ENCODE measurements at regions not wholly inside any gene's neighbourhood (a gene's known extent, or its start where the extent isn't known, plus 50 kb on each side); places are given as distances from the start of the nearest gene placed in this dataset.

DNA sequence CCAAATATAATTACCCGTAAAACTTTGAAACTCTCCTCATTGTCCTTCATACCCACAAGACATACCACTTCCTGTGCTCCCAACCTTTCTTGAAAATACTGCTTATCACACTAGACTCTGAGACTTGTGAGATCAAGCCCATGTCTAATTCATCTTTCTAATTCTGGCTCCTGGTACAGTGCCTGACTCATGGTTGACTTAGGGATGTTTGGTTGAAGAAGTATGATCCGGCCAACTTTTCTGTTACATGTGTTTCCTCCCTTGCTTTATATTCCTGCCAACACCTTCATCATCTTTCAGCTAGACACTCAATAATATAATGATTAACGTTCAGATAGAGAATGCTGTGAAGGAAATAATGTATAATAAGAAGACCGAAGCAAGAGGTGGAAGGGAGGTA is 58.2 kb downstream of the MEX3B start:
- DNase-seq = no peak
- intact Hi-C loops (cut with DNase I) = no loop called here
- ATAC-seq (ENCODE audit: poor library complexity) = no peak

DNA sequence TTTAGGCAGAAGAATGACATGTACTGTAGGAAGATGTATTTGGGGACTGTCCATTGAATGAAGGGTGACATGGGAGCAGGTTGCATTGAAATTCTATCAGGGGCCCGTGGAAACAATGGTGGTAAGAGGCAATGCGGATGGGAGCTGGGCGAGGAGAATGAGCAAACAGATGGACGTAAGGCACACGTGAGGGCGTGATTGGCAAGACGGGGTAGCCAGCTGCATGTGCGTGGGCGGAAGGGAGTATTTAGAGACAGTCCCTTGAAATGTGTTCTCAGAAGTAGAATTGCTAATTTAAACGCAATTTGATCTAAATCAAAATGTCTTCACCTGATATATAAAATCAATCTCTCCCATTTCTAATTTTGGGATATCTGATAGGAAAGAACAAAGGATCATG is 62.3 kb downstream of the MEX3B start:
- DNase-seq = no peak
- no peak for ATAC-seq (ENCODE audit: poor library complexity)
- intact Hi-C loops (cut with DNase I) = no loop called here

- intact Hi-C loops (cut with DNase I) = no loop called here
- no peak for DNase-seq
- ATAC-seq (ENCODE audit: poor library complexity) = no peak
These were observed 63.0 kb downstream of the MEX3B start for GRCh38 chr15:81982808-81983207.

GRCh38 chr15:81981908-81982307 is 63.9 kb downstream of the MEX3B start:
- intact Hi-C loops (cut with DNase I) = no loop called here
- DNase-seq = no peak
- no peak for ATAC-seq (ENCODE audit: poor library complexity)

DNA sequence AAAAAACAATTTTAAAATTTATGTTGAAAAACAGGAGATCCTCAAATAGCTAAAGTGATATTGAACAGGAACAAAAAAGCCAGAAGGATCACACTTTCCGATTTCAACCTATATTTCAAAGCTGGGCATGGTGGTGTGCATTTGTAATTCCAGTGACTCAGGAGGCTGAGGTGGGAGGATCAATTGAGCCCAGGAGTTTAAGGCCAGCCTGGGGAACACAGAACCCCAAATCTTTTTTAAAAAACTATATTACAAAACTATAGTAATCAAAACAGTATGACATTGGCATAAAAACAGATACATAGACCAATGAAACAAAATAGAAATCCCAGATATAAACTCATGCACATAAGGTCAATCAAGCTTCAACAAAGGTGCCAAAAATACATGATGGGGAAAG is 68.4 kb downstream of the MEX3B start:
- ATAC-seq (ENCODE audit: poor library complexity) = no peak
- DNase-seq = no peak
- intact Hi-C loops (cut with DNase I) = no loop called here

GRCh38 chr15:81968691-81969090 is 77.1 kb downstream of the MEX3B start:
- ATAC-seq (ENCODE audit: poor library complexity) = no peak
- intact Hi-C loops (cut with DNase I) = no loop called here

GRCh38 chr15:81966631-81967030 is 79.2 kb downstream of the MEX3B start:
- DNase-seq = no peak
- intact Hi-C loops (cut with DNase I) = no loop called here
- no peak for ATAC-seq (ENCODE audit: poor library complexity)

More at GRCh38 chr15:81968691-81969090, 77.1 kb downstream of the MEX3B start:
- no peak for DNase-seq

GRCh38 chr15:81962482-81962881 is 83.3 kb downstream of the MEX3B start:
- DNase-seq = no peak
- ATAC-seq (ENCODE audit: poor library complexity) = no peak
- intact Hi-C loops (cut with DNase I) = no loop called here

DNA sequence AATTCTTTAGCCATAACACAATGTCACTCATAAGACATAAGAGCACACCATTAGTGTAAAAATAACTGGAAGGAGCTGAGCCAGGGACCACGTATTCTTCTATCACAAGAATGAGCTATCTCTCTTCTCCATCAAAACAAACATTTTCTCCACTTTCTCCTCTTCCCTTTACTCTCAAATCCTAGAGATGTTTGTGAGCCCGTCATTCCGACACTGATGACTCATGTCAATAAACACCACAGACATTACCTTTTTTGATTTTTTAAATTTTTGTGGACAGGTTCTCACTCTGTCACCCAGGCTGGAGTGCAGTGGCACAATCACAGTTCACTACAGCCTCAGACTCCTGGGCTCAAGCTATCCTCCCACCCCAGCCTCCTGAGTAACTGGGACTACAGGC is 86.6 kb downstream of the MEX3B start:
- DNase-seq = no peak
- ATAC-seq (ENCODE audit: poor library complexity) = no peak
- intact Hi-C loops (cut with DNase I) = no loop called here

- intact Hi-C loops (cut with DNase I) = no loop called here
- DNase-seq = no peak
- no peak for ATAC-seq (ENCODE audit: poor library complexity)
These were observed 88.1 kb downstream of the MEX3B start for GRCh38 chr15:81957698-81958097.

GRCh38 chr15:81955382-81956062 is 90.3 kb downstream of the MEX3B start:
- ATAC-seq (ENCODE audit: poor library complexity) = no peak
- intact Hi-C loops (cut with DNase I) = no loop called here
- DNase-seq = no peak

DNA sequence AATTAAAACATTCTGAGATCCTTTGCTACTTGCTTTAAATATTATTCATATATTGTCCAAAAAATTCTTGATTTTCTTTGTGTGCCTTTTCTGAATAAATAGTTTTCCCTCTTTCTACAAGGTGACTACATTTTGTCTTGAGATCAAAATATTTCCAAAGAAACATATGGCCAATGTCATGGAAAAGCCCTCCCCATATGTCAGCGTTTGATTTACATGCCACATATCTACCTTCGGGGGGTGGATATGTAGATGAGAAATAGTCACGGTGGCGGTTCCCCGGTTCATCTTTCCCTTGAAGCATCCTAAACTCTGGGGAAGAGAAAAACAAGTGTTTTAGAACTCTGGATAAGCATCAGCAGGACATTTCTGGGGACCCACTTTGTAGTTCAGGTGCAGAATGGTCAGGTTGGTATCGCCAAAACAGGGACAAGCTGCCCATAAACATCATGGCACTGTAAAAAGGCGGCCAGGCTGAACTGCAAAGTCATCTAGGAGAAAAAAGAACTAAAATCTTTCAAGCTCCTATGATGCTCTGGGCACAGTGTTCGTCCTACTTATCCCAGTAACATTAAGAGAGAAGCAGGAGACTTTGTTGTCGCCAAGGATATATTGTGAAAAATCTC is 91.5 kb downstream of the MEX3B start:
- no peak for DNase-seq
- intact Hi-C loops (cut with DNase I) = no loop called here
- ATAC-seq (ENCODE audit: poor library complexity) = no peak

GRCh38 chr15:81950841-81951414 is 94.9 kb downstream of the MEX3B start:
- no peak for DNase-seq
- intact Hi-C loops (cut with DNase I) = no loop called here
- ATAC-seq (ENCODE audit: poor library complexity) = no peak

DNA sequence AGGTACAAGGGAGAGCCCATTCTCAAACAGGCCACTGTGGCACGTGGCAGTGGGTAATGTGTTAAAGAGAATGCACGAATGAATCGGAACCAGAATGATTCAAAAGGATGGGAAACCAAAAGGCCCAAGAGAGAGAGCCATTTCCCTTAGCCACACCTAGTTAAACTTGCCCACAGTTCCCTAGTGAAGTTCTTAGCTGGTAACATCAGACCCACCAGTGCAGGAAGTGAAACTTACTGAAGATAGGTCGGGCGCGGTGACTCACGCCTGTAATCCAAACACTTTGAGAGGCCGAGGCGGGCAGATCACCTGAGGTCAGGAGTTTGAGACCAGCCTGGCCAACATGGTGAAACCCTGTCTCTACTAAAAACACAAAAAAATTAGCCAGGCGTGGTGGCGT is 97.1 kb downstream of the MEX3B start:
- intact Hi-C loops (cut with DNase I) = no loop called here
- no peak for DNase-seq
- ATAC-seq (ENCODE audit: poor library complexity) = no peak

DNA sequence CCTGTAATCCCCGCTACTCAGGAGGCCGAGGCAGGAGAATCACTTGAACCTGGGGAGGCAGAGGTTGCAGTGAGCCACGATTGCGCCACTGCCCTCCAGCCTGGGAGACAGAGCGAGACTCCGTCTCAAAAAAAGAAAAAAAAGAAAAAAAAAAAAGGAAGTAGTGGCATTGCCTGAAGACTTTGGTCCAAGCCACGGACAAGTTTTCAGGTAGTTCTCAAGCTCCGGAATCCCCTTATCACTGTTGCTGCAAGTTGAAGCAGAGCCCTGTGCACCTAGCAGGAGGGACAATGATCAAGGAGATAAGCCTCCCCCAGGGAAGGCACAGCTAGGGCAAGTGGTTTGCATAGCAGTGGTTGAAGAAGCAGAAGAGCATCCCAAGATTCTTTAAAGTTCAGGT is 97.6 kb downstream of the MEX3B start:
- no peak for ATAC-seq (ENCODE audit: poor library complexity)
- intact Hi-C loops (cut with DNase I) = no loop called here
- DNase-seq = no peak

DNA sequence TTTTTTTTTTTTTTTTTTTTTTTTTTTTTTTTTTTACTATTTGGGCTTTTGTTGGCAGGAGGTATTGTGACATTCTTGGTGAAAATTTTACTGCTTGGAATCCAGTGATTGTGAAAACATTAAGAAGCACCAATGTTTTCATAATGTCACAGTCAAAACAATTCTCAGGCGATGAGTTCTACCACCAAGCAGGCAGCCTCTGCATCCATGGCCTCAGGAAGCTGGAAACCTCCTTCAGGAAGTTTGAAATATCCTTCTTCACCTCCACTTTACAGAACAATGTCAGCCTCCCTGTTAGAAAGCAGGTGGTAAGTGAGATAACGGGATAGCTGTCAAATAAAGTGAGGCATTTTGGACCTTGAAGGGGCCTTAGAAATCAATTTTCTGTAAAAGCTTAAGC is 98.3 kb downstream of the MEX3B start:
- DNase-seq (no peak), ATAC-seq (ENCODE audit: poor library complexity) (no peak)
- intact Hi-C loops (cut with DNase I) = no loop called here

GRCh38 chr15:81945014-81945615 is 100.7 kb downstream of the MEX3B start:
- DNase-seq = no peak
- intact Hi-C loops (cut with DNase I) = no loop called here
- ATAC-seq (ENCODE audit: poor library complexity) = no peak

- ATAC-seq (ENCODE audit: poor library complexity) (no peak), DNase-seq (no peak)
- intact Hi-C loops (cut with DNase I) = no loop called here
These were observed 103.1 kb downstream of the MEX3B start for GRCh38 chr15:81942655-81943195.

- no peak for ATAC-seq (ENCODE audit: poor library complexity)
- DNase-seq = no peak
- intact Hi-C loops (cut with DNase I) = no loop called here
These were observed 103.7 kb downstream of the MEX3B start for GRCh38 chr15:81942157-81942556.

DNA sequence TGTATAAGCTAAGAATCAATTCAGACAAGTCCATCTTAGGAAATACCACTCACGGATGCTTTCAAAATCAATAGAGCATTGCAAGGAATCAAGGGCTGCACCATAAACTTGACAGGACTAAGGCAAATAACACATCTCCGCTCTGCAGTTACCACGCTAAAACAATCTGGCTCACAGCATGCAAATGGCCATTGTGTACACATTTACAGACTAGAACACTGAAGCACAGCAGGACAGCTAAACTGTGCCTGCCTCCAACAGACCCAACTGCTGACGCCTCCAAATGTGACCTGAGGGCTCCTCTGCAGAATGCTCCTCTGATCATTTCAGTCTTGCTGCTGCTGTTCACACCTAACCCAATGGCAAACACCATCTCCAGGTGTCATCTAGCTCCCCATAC is 104.3 kb downstream of the MEX3B start:
- intact Hi-C loops (cut with DNase I) = no loop called here
- DNase-seq (no peak), ATAC-seq (ENCODE audit: poor library complexity) (no peak)

Measured in Right ventricle myocardium superior (tissue), 1 donor.